HepG2 (cell line): ENCODE measurements at regions not wholly inside any gene's neighbourhood (a gene's known extent, or its start where the extent isn't known, plus 50 kb on each side); places are given as distances from the start of the nearest gene placed in this dataset.

Experiments
- ATAC-seq: fragments of 200-7000 bp; cut with Tn5 transposase; 3 replicates; pipeline ENCODE4 v1.9.1; 2020; ENCODE audit warnings: mild to moderate bottlenecking, moderate library complexity
- BruUV-seq: library from RNA; stranded (reverse); fragments of 400-500 nt; replicated peaks from 2 replicates; lab custom pipeline; 2021; lab: Mats Ljungman, UMichigan
- CTCF ChIA-PET: fragments of 300-600 bp; formaldehyde crosslinking; extraction: SDS; loops from one replicate; lab custom pipeline; 2021; ENCODE audit warnings: low total read pairs, inconsistent platforms, low intra/inter-chr PET ratio; lab: Yijun Ruan, JAX
- POLR2A ChIA-PET: fragments of 350-600 bp; sonication (Branson Sonifier 250); formaldehyde crosslinking; loops from one replicate; lab custom pipeline; 2020; ENCODE audit warnings: antibody characterized with exemption, inconsistent platforms; lab: Yijun Ruan, JAX
- DNase-seq: peaks from one replicate; pipeline ENCODE4 v3.0.0-alpha.2; 2015; ENCODE audit warnings: low spot score
- FAIRE-seq: peaks from 3 replicates; lab custom pipeline; 2011; peaks lifted over from hg19 to GRCh38; lab: Jason Lieb, UNC
- H2AFZ ChIP-seq: one replicate; pipeline ENCODE4 v1.6.1; 2011; ENCODE audit warnings: low read length, inconsistent platforms
- H3K27ac ChIP-seq: fragments of 300-600 bp; 3 replicates; pipeline ENCODE4 v1.8.0; 2011; ENCODE audit warnings: mixed run types, mild to moderate bottlenecking, mixed read lengths, low read length, inconsistent platforms; ENCODE audit not compliant: insufficient read depth; ENCODE audit errors: extremely low read length
- H3K27me3 ChIP-seq, 2 experiments: fragments of 200-600 bp in 1 of 2; 2 replicates in 1 of 2; 3 replicates in 1 of 2; pipeline versions ENCODE4 v1.6.0 to v1.8.0; 2011; ENCODE audit warnings: low read length in 2 of 2, mild to moderate bottlenecking in 2 of 2, moderate library complexity in 2 of 2, inconsistent platforms in 1 of 2; ENCODE audit not compliant: insufficient read depth in 2 of 2, control insufficient read depth in 1 of 2
- H3K36me3 ChIP-seq, 2 experiments: fragments of 200-600 bp in 1 of 2; replicated peaks in 1 of 2; 2 replicates in 1 of 2; 3 replicates in 1 of 2; pipeline versions ENCODE4 v1.5.1 to v1.8.0; 2011; ENCODE audit warnings: low read length in 2 of 2, inconsistent platforms in 1 of 2; ENCODE audit not compliant: insufficient read depth in 2 of 2, control insufficient read depth in 1 of 2
- H3K4me1 ChIP-seq: 2 replicates; pipeline ENCODE4 v1.5.1; 2012; ENCODE audit warnings: low read length, inconsistent platforms; ENCODE audit not compliant: insufficient read depth
- H3K4me2 ChIP-seq: 2 replicates; pipeline ENCODE4 v1.6.0; 2011; ENCODE audit warnings: low read depth, low read length, inconsistent platforms
- H3K4me3 ChIP-seq, 3 experiments: fragments of 200-600 bp in 1 of 3; sonication (generic), shearing (Covaris generic) in 1 of 3; replicated peaks in 1 of 3; 2 replicates each; pipeline ENCODE4 v1.5.1; 2011 to 2016; ENCODE audit warnings: low read length in 3 of 3, inconsistent platforms in 2 of 3, low read depth in 2 of 3, mild to moderate bottlenecking in 2 of 3, control low read depth in 1 of 3, mixed read lengths in 1 of 3; ENCODE audit not compliant: insufficient read depth in 1 of 3
- H3K79me2 ChIP-seq: one replicate; pipeline ENCODE4 v1.6.1; 2011; ENCODE audit warnings: low read length, inconsistent platforms; ENCODE audit not compliant: insufficient read depth
- H3K9ac ChIP-seq: 2 replicates; pipeline ENCODE4 v1.6.0; 2011; ENCODE audit warnings: mild to moderate bottlenecking, low read depth, low read length, inconsistent platforms; ENCODE audit not compliant: insufficient read depth
- H3K9me3 ChIP-seq: 2 replicates; pipeline ENCODE4 v1.5.1; 2012; ENCODE audit warnings: mild to moderate bottlenecking, low read length
- H4K20me1 ChIP-seq: 2 replicates; pipeline ENCODE4 v1.6.0; 2011; ENCODE audit warnings: inconsistent platforms, mild to moderate bottlenecking, low read length, moderate library complexity; ENCODE audit not compliant: insufficient read depth
- AGO2 ChIP-seq: fragments of 200-400 bp; formaldehyde crosslinking; optimal IDR thresholded peaks from 2 replicates; pipeline ENCODE3; 2017; ENCODE audit warnings: mild to moderate bottlenecking, low read depth, low read length, moderate library complexity
- CAMTA2 ChIP-seq: sonication (generic); formaldehyde crosslinking; IDR thresholded peaks from 2 replicates; pipeline ENCODE4 v1.4.0; 2020; ENCODE audit warnings: mild to moderate bottlenecking, missing genetic modification reagents, borderline replicate concordance
- CENPX ChIP-seq: sonication (generic); formaldehyde crosslinking; IDR thresholded peaks from 2 replicates; pipeline ENCODE4 v1.9.0; 2021; ENCODE audit warnings: mild to moderate bottlenecking, missing genetic modification reagents, moderate library complexity
- CREB1 ChIP-seq, 2 experiments: fragments of 450-650 bp in 1 of 2; IDR thresholded peaks; 2 replicates each; pipeline ENCODE4 v1.6.1; 2016 to 2017; ENCODE audit warnings: control low read depth in 1 of 2, mild to moderate bottlenecking in 1 of 2, missing compliant biosample characterization in 1 of 2, missing genetic modification characterization in 1 of 2
- MAFF ChIP-seq: IDR thresholded peaks from 2 replicates; pipeline ENCODE4 v1.6.1; 2011; ENCODE audit warnings: low read depth, low read length, improper control_type of control experiment
- MAFK ChIP-seq, 2 experiments: IDR thresholded peaks in 1 of 2; conservative IDR thresholded peaks in 1 of 2; 2 replicates each; pipeline ENCODE4 v1.6.1; 2011; ENCODE audit warnings: improper control_type of control experiment in 2 of 2, low read length in 2 of 2
- MED13 ChIP-seq: sonication (generic); formaldehyde crosslinking; IDR thresholded peaks from 2 replicates; pipeline ENCODE4 v1.5.0; 2020; ENCODE audit warnings: missing genetic modification reagents
- RARA ChIP-seq: IDR thresholded peaks from 2 replicates; pipeline ENCODE4 v1.6.1; 2016; ENCODE audit warnings: missing genetic modification reagents, missing compliant biosample characterization
- U2AF1 ChIP-seq: fragments of 200-400 bp; formaldehyde crosslinking; optimal IDR thresholded peaks from 2 replicates; pipeline ENCODE3; 2017; ENCODE audit warnings: mild to moderate bottlenecking, low read depth, low read length
- ZNF3 ChIP-seq: IDR thresholded peaks from 2 replicates; pipeline ENCODE4 v1.7.0; 2017; ENCODE audit warnings: inconsistent platforms
- ZNF629 ChIP-seq: sonication (generic); formaldehyde crosslinking; conservative IDR thresholded peaks from 2 replicates; pipeline ENCODE4 v1.5.0; 2020; ENCODE audit warnings: missing genetic modification reagents
- in situ Hi-C: cut with HindIII; loops from 2 replicates; pipeline ENCODE4 v1.10.0; 2017; ENCODE audit warnings: low pct_unique_long_range_greater_than_20kb; ENCODE audit not compliant: extremely low pct_ligation_motif_present
- intact Hi-C: fragments of 100-400 bp; cut with micrococcal nuclease; formaldehyde crosslinking; loops from one replicate; pipeline ENCODE4 v1.10.0; 2022; ENCODE audit not compliant: unreplicated experiment
- TF ChIP-seq, protein P1 (sequence below): fragments of 450-650 bp; IDR thresholded peaks from 2 replicates; pipeline ENCODE4 v1.6.1; 2017; ENCODE audit warnings: mild to moderate bottlenecking

- no peak overlapping the region for H3K4me3 ChIP-seq
- intact Hi-C loops, result no loop called here
- no peak for FAIRE-seq
- ATAC-seq, result no peak
- in situ Hi-C loops, result no loop called here
- no peaks in the 10 kb centered on the region for H3K27me3 ChIP-seq
- H2AFZ ChIP-seq, result no peak overlapping the region
- no peaks in the 10 kb centered on the region for H3K4me1 ChIP-seq
- no peaks in the 10 kb centered on the region for H3K79me2 ChIP-seq
- no peak overlapping the region for H3K9ac ChIP-seq
- no peak overlapping the region for H3K4me2 ChIP-seq
- no peaks in the 10 kb centered on the region for H4K20me1 ChIP-seq
- no TSS peak for BruUV-seq
- no peaks in the 10 kb centered on the region for H3K36me3 ChIP-seq
- H3K9me3 ChIP-seq, result no peaks in the 10 kb centered on the region
- H3K27ac ChIP-seq, result no peak overlapping the region
- TF ChIP-seq RARA (no peak), MAFK (conservative IDR thresholded peaks at IDR 0.05 in 1 of 2, IDR thresholded peaks at IDR 0.05 in 1 of 2; ENCODE audit: low read length in 2 of 2) (peak; percentile 52 to 65; a peak in 3 of 4 replicates), U2AF1 (no peak), MAFF (0 out of 2 replicates have a peak, but pooled peaks have one; percentile 14)
- TF ChIP-seq, protein P1, sequence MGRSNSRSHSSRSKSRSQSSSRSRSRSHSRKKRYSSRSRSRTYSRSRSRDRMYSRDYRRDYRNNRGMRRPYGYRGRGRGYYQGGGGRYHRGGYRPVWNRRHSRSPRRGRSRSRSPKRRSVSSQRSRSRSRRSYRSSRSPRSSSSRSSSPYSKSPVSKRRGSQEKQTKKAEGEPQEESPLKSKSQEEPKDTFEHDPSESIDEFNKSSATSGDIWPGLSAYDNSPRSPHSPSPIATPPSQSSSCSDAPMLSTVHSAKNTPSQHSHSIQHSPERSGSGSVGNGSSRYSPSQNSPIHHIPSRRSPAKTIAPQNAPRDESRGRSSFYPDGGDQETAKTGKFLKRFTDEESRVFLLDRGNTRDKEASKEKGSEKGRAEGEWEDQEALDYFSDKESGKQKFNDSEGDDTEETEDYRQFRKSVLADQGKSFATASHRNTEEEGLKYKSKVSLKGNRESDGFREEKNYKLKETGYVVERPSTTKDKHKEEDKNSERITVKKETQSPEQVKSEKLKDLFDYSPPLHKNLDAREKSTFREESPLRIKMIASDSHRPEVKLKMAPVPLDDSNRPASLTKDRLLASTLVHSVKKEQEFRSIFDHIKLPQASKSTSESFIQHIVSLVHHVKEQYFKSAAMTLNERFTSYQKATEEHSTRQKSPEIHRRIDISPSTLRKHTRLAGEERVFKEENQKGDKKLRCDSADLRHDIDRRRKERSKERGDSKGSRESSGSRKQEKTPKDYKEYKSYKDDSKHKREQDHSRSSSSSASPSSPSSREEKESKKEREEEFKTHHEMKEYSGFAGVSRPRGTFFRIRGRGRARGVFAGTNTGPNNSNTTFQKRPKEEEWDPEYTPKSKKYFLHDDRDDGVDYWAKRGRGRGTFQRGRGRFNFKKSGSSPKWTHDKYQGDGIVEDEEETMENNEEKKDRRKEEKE, result no peak
- TF ChIP-seq, all 625 proteins: peak for 2
- ChIA-PET CTCF (no interaction called here), POLR2A (no interaction called here)
- no peak for DNase-seq
Observed at GRCh38 chr1:88250915-88251314, 433.2 kb upstream of the PKN2 start.

DNA sequence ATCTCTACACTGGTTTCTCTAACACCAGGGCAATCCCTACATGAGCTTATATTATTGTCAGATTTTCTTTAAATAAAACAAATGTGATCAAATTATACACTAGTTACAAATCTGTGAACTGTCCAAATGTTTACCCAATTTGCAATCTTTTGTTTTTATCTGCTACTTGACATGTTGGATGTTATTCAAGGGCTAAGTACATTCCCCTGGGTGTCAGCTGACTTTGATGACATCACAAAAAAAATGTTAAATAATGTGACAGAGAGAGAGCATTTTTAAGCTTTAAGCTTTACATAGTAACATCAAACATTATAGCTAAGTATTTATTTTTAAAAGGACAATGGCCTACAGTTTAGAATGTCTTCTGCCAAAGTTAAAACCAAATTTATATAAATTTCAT, 431.3 kb upstream of the PKN2 start:
- ATAC-seq (no peak), FAIRE-seq (no peak), DNase-seq (no peak)
- Histone ChIP-seq H3K27me3 (no peaks in the 10 kb centered on the region), H3K9me3 (no peaks in the 10 kb centered on the region), H3K4me1 (no peaks in the 10 kb centered on the region), H3K27ac (no peak overlapping the region), H3K4me3 (no peak overlapping the region), H3K36me3 (no peaks in the 10 kb centered on the region), H2AFZ (no peak overlapping the region), H3K79me2 (no peaks in the 10 kb centered on the region), H3K9ac (no peak overlapping the region), H4K20me1 (no peaks in the 10 kb centered on the region), H3K4me2 (no peak overlapping the region)
- in situ Hi-C loops, result no loop called here
- intact Hi-C loops, result no loop called here
- TF ChIP-seq CREB1 (IDR thresholded peaks at IDR 0.05) (peak; percentile 52), CREB1 (CRISPR knock-in tag; IDR thresholded peaks at IDR 0.05) (no peak), CAMTA2 (CRISPR knock-in tag) (no peak), ZNF3 (no peak), CENPX (CRISPR knock-in tag) (no peak), AGO2 (no peak), ZNF629 (CRISPR knock-in tag) (no peak), MED13 (CRISPR knock-in tag) (no peak)
- CTCF ChIA-PET, result no interaction called here
- no TSS peak for BruUV-seq
- POLR2A ChIA-PET, result no interaction called here
